ENCODE measurements at regions not wholly inside any gene's neighbourhood (a gene's known extent, or its start where the extent isn't known, plus 50 kb on each side); places are given as distances from the start of the nearest gene placed in this dataset.

GRCh38 chr1:89472886-89473417 lies 51.7 kb upstream of the LRRC8B start:
- no peaks in the 10 kb centered on the region for H3K4me1 Mint-ChIP-seq
- DNase-seq (ENCODE audit: low spot score) (no peak), ATAC-seq (no peak)
- TF ChIP-seq ZNF423 (CRISPR knock-in tag; IDR thresholded peaks at IDR 0.05) (no peak), ZBTB43 (CRISPR knock-in tag; IDR thresholded peaks at IDR 0.05) (no peak), TEAD1 (CRISPR knock-in tag; IDR thresholded peaks at IDR 0.05) (no peak), ZSCAN18 (CRISPR knock-in tag; IDR thresholded peaks at IDR 0.05) (no peak), ARID4B (CRISPR knock-in tag; IDR thresholded peaks at IDR 0.05; ENCODE audit: borderline replicate concordance) (no peak), ZNF317 (CRISPR knock-in tag; IDR thresholded peaks at IDR 0.05; ENCODE audit: borderline replicate concordance, low read depth) (no peak), PRRX2 (CRISPR knock-in tag; IDR thresholded peaks at IDR 0.05) (no peak), TP53 (CRISPR knock-in tag; IDR thresholded peaks at IDR 0.05) (no peak), FOXP1 (CRISPR knock-in tag; IDR thresholded peaks at IDR 0.05; ENCODE audit: borderline replicate concordance) (no peak), ZNF263 (CRISPR knock-in tag; IDR thresholded peaks at IDR 0.05; ENCODE audit: low read depth) (no peak), PRDM15 (CRISPR knock-in tag; IDR thresholded peaks at IDR 0.05) (no peak), CBFB (CRISPR knock-in tag; IDR thresholded peaks at IDR 0.05; ENCODE audit: low read depth) (no peak), ZNF219 (CRISPR knock-in tag; IDR thresholded peaks at IDR 0.05; ENCODE audit: borderline replicate concordance) (no peak), ZNF671 (CRISPR knock-in tag; IDR thresholded peaks at IDR 0.05) (no peak), E2F4 (CRISPR knock-in tag; IDR thresholded peaks at IDR 0.05; ENCODE audit: borderline replicate concordance, low read depth) (no peak)
- no peak overlapping the region for H3K4me3 Mint-ChIP-seq
- ChIA-PET CTCF (no interaction called here), POLR2A (no interaction called here)
- H3K27ac Mint-ChIP-seq: no peak overlapping the region
- H3K27me3 Mint-ChIP-seq (ENCODE audit: low read depth): peaks cover 3% of the 10 kb centered on the region; the same call in 1 of the 2 replicates
- peaks cover 26% of the 10 kb centered on the region for H3K9me3 Mint-ChIP-seq
- peaks cover 9% of the 10 kb centered on the region for H3K36me3 Mint-ChIP-seq

All from WTC11 (cell line).